WTC11 (cell line): ENCODE measurements at regions not wholly inside any gene's neighbourhood (a gene's known extent, or its start where the extent isn't known, plus 50 kb on each side); places are given as distances from the start of the nearest gene placed in this dataset.
A peak's percentile ranks its signal among the peaks of the same experiment; 100 is the strongest.

Experiments used
- ATAC-seq: fragments of 200-7000 bp; cut with Tn5 transposase; 2 replicates; pipeline ENCODE4 v1.10.0; 2021; ENCODE audit warnings: mild to moderate bottlenecking, moderate library complexity
- CTCF ChIA-PET: fragments of 300-600 bp; sonication (Branson Sonifier 250); formaldehyde crosslinking; loops from one replicate; lab custom pipeline; 2021; ENCODE audit warnings: antibody characterized with exemption; lab: Charles Lee
- POLR2A ChIA-PET: fragments of 350-600 bp; sonication (Branson Sonifier 250); formaldehyde crosslinking; loops from one replicate; lab custom pipeline; 2021; ENCODE audit warnings: antibody characterized with exemption; lab: Charles Lee
- DNase-seq: peaks from one replicate; pipeline ENCODE4 v3.0.0; 2021; ENCODE audit warnings: low spot score
- H3K27ac Mint-ChIP-seq: 2 replicates; pipeline ENCODE4 v1.8.0; 2021; ENCODE audit warnings: mixed read lengths
- H3K27me3 Mint-ChIP-seq: 2 replicates; pipeline ENCODE4 v1.8.0; 2021; ENCODE audit warnings: low read depth, mild to moderate bottlenecking, moderate library complexity, mixed read lengths
- H3K36me3 Mint-ChIP-seq: 2 replicates; pipeline ENCODE4 v1.8.0; 2021; ENCODE audit warnings: mixed read lengths
- H3K4me1 Mint-ChIP-seq: 2 replicates; pipeline ENCODE4 v1.8.0; 2022; ENCODE audit warnings: mixed read lengths
- H3K4me3 Mint-ChIP-seq: 2 replicates; pipeline ENCODE4 v1.8.0; 2021; ENCODE audit warnings: mild to moderate bottlenecking, moderate library complexity, mixed read lengths
- H3K9me3 Mint-ChIP-seq: 2 replicates; pipeline ENCODE4 v1.8.0; 2021; ENCODE audit warnings: mixed read lengths
- ATF1 ChIP-seq: sonication (generic); formaldehyde crosslinking; IDR thresholded peaks from 2 replicates; pipeline ENCODE4 v1.8.1; 2023; ENCODE audit warnings: mild to moderate bottlenecking, moderate library complexity, missing genetic modification reagents
- ATF3 ChIP-seq: sonication (generic); formaldehyde crosslinking; conservative IDR thresholded peaks from 2 replicates; pipeline ENCODE4 v1.8.1; 2022; ENCODE audit warnings: mild to moderate bottlenecking, missing genetic modification reagents
- EMX1 ChIP-seq: fragments of 250-450 bp; sonication (Bioruptor Pico); IDR thresholded peaks from 2 replicates; pipeline ENCODE4 v1.8.0; 2021; ENCODE audit warnings: mild to moderate bottlenecking
- ERG ChIP-seq: fragments of 250-450 bp; sonication (Bioruptor Pico); IDR thresholded peaks from 2 replicates; pipeline ENCODE4 v1.8.0; 2021; ENCODE audit warnings: mild to moderate bottlenecking
- ESRRA ChIP-seq: sonication (generic); formaldehyde crosslinking; IDR thresholded peaks from 2 replicates; pipeline ENCODE4 v1.8.1; 2022; ENCODE audit warnings: mild to moderate bottlenecking, missing genetic modification reagents, borderline replicate concordance
- FOXK1 ChIP-seq: sonication (generic); formaldehyde crosslinking; IDR thresholded peaks from 2 replicates; pipeline ENCODE4 v1.8.0; 2022; ENCODE audit warnings: mild to moderate bottlenecking, moderate library complexity, missing genetic modification reagents
- FOXP1 ChIP-seq: sonication (generic); formaldehyde crosslinking; IDR thresholded peaks from 2 replicates; pipeline ENCODE4 v1.8.0; 2022; ENCODE audit warnings: missing genetic modification reagents, mild to moderate bottlenecking, moderate library complexity, borderline replicate concordance
- JAZF1 ChIP-seq: fragments of 250-450 bp; sonication (Bioruptor Pico); IDR thresholded peaks from 2 replicates; pipeline ENCODE4 v1.9.0; 2021; ENCODE audit warnings: moderate library complexity, mild to moderate bottlenecking, inconsistent platforms
- JUN ChIP-seq: sonication (generic); formaldehyde crosslinking; IDR thresholded peaks from 2 replicates; pipeline ENCODE4 v1.8.0; 2023; ENCODE audit warnings: mild to moderate bottlenecking, missing genetic modification reagents
- KAT7 ChIP-seq: sonication (generic); formaldehyde crosslinking; IDR thresholded peaks from 2 replicates; pipeline ENCODE4 v1.8.1; 2023; ENCODE audit warnings: missing genetic modification reagents, mild to moderate bottlenecking, borderline replicate concordance
- NR2C2 ChIP-seq: sonication (generic); formaldehyde crosslinking; IDR thresholded peaks from 2 replicates; pipeline ENCODE4 v1.8.0; 2022; ENCODE audit warnings: mild to moderate bottlenecking, missing genetic modification reagents
- NR3C1 ChIP-seq: sonication (generic); formaldehyde crosslinking; conservative IDR thresholded peaks from 2 replicates; pipeline ENCODE4 v1.8.1; 2023; ENCODE audit warnings: low read depth, mild to moderate bottlenecking, missing genetic modification reagents
- PRDM15 ChIP-seq: sonication (generic); formaldehyde crosslinking; IDR thresholded peaks from 2 replicates; pipeline ENCODE4 v1.8.0; 2022; ENCODE audit warnings: missing genetic modification reagents
- PRRX2 ChIP-seq: fragments of 250-450 bp; sonication (Bioruptor Pico); IDR thresholded peaks from 2 replicates; pipeline ENCODE4 v1.8.0; 2021; ENCODE audit warnings: mild to moderate bottlenecking
- RELA ChIP-seq: sonication (generic); formaldehyde crosslinking; IDR thresholded peaks from 2 replicates; pipeline ENCODE4 v1.8.1; 2022; ENCODE audit warnings: missing genetic modification reagents, mild to moderate bottlenecking, borderline replicate concordance
- RORB ChIP-seq: fragments of 250-450 bp; sonication (Bioruptor Pico); IDR thresholded peaks from 2 replicates; pipeline ENCODE4 v1.9.0; 2021; ENCODE audit warnings: mild to moderate bottlenecking
- SMAD4 ChIP-seq: sonication (generic); formaldehyde crosslinking; IDR thresholded peaks from 2 replicates; pipeline ENCODE4 v1.8.0; 2022; ENCODE audit warnings: mild to moderate bottlenecking, missing genetic modification reagents
- SOX15 ChIP-seq: fragments of 250-450 bp; sonication (Bioruptor Pico); IDR thresholded peaks from 2 replicates; pipeline ENCODE4 v1.9.0; 2021; ENCODE audit warnings: mild to moderate bottlenecking
- ZNF219 ChIP-seq: sonication (generic); formaldehyde crosslinking; IDR thresholded peaks from 2 replicates; pipeline ENCODE4 v1.8.0; 2023; ENCODE audit warnings: missing genetic modification reagents, mild to moderate bottlenecking, borderline replicate concordance
- ZNF281 ChIP-seq: sonication (generic); formaldehyde crosslinking; IDR thresholded peaks from 2 replicates; pipeline ENCODE4 v1.8.0; 2023; ENCODE audit warnings: mild to moderate bottlenecking, missing genetic modification reagents
- ZNF317 ChIP-seq: sonication (generic); formaldehyde crosslinking; IDR thresholded peaks from 2 replicates; pipeline ENCODE4 v1.8.1; 2023; ENCODE audit warnings: low read depth, mild to moderate bottlenecking, moderate library complexity, missing genetic modification reagents, borderline replicate concordance
- ZNF423 ChIP-seq: fragments of 250-450 bp; sonication (Bioruptor Pico); IDR thresholded peaks from 2 replicates; pipeline ENCODE4 v2.1.2; 2022; ENCODE audit warnings: mild to moderate bottlenecking, moderate library complexity
- ZNF512 ChIP-seq: sonication (generic); formaldehyde crosslinking; IDR thresholded peaks from 2 replicates; pipeline ENCODE4 v1.8.1; 2022; ENCODE audit warnings: missing genetic modification reagents, borderline replicate concordance

GRCh38 chr5:128869970-128870369 is 95.3 kb upstream of the SLC27A6 start:
- H3K9me3 Mint-ChIP-seq = peaks cover 15% of the 10 kb centered on the region
- ATAC-seq (peak; percentile 91), DNase-seq (no peak)
- TF ChIP-seq EMX1 (CRISPR knock-in tag) (no peak), ZNF512 (no peak), SMAD4 (CRISPR knock-in tag) (no peak), ZNF219 (CRISPR knock-in tag) (no peak), NR2C2 (CRISPR knock-in tag) (no peak), ZNF317 (no peak), RORB (CRISPR knock-in tag) (no peak), SOX15 (CRISPR knock-in tag) (no peak), PRDM15 (no peak), ESRRA (CRISPR knock-in tag) (no peak), JUN (no peak), JAZF1 (CRISPR knock-in tag) (no peak), ERG (CRISPR knock-in tag) (no peak)
- H3K4me1 Mint-ChIP-seq = peaks cover 26% of the 10 kb centered on the region
- CTCF ChIA-PET = interaction anchor here (1.3 kb wide), 1 partner anchor 195 kb away, joined by 4 read pairs; no protein-coding TSS in a partner anchor
- peaks cover 3% of the 10 kb centered on the region for H3K36me3 Mint-ChIP-seq
- H3K27me3 Mint-ChIP-seq = no peaks in the 10 kb centered on the region; the same call in 1 of the 2 replicates
- H3K27ac Mint-ChIP-seq = no peak overlapping the region; the same call in 1 of the 2 replicates
- H3K4me3 Mint-ChIP-seq = no peak overlapping the region
- POLR2A ChIA-PET = no interaction called here

GRCh38 chr5:128870373-128870772 is 94.9 kb upstream of the SLC27A6 start:
- Mint-ChIP-seq H3K36me3 (peaks cover 3% of the 10 kb centered on the region), H3K9me3 (peaks cover 16% of the 10 kb centered on the region), H3K4me1 (peaks cover 26% of the 10 kb centered on the region), H3K27me3 (no peaks in the 10 kb centered on the region), H3K27ac (peak overlapping the region; percentile 42; the same call in 1 of the 2 replicates), H3K4me3 (no peak overlapping the region)
- POLR2A ChIA-PET = no interaction called here
- CTCF ChIA-PET = interaction anchor here (1.3 kb wide), 1 partner anchor 196 kb away, joined by 4 read pairs; no protein-coding TSS in a partner anchor
- DNase-seq = no peak
- peak; percentile 38 for ATAC-seq
- TF ChIP-seq ZNF423 (CRISPR knock-in tag) = no peak
- no peak for TF ChIP-seq ZNF281 (CRISPR knock-in tag)
- TF ChIP-seq FOXP1 (CRISPR knock-in tag) = no peak
- no peak for TF ChIP-seq ATF3 (CRISPR knock-in tag)
- TF ChIP-seq FOXK1 = no peak
- TF ChIP-seq PRDM15 = no peak
- no peak for TF ChIP-seq KAT7 (CRISPR knock-in tag)
- TF ChIP-seq ATF1 (CRISPR knock-in tag) = no peak
- no peak for TF ChIP-seq PRRX2
- TF ChIP-seq RELA (CRISPR knock-in tag) = no peak
- no peak for TF ChIP-seq NR3C1 (CRISPR knock-in tag)
